Kasumi-1 (cell line): ENCODE measurements at regions not wholly inside any gene's neighbourhood (a gene's known extent, or its start where the extent isn't known, plus 50 kb on each side); places are given as distances from the start of the nearest gene placed in this dataset.
"Not testable (repeated sequence)": the region's sequence is repeated elsewhere in the genome, so short reads cannot be mapped to it uniquely, and the experiment has no call there.

Source experiments
- DNase-seq, 2 experiments: peaks; one replicate each; lab custom pipeline; 2025; lab: John Stamatoyannopoulos, UW

- DNase-seq = no peak
Measured at GRCh38 chr13:75178436-75178835, 303.5 kb downstream of the TBC1D4 start.

GRCh38 chr13:75175575-75175974 is 306.4 kb downstream of the TBC1D4 start:
- DNase-seq = no peak

GRCh38 chr13:75175097-75175496 is 306.9 kb downstream of the TBC1D4 start:
- DNase-seq = not testable (repeated sequence)

- DNase-seq = no peak
Measured at GRCh38 chr13:75174481-75174880, 307.5 kb downstream of the TBC1D4 start.

DNA sequence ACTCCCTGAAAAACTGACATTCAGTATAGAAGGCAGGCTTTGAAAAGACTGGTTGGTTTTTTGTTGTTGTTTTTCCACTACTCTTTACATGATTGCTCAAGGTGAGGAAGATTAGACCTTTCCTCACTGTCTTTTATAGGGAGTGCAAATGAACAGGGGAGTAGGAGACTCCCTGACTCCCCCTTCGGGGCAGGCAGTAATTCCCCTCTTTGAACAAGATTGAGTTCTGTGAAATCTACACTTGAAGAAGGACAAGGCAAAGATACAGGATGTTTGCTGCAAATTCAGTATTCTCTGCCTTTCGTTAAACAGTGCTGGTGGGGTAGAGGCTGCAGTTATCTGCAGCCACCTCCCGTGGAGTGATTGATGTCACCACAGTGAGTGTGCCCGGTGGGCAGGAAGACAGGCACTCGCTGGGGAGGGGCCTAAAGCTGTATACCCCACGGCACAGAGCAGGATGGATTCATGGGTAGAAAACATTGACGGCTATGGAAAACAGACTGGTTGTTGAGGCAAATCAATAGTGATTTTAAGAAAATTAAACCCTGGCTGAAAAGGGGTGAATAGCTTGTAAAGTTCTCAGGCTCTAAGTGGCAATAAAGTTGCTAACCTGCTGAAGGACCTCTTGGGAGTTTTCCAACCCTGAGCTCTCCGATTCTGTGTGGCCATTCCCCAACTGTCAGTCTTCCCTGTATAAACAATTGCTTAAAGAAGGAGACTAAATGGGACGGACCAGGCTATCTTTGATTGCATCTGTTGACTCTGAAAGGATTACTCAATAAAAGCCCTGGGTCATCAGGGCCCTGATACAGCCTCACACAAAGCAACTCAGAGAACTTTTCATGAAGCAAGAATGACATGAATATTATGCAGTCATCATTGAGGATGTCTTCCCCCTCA is 308.3 kb downstream of the TBC1D4 start:
- DNase-seq = no peak

DNA sequence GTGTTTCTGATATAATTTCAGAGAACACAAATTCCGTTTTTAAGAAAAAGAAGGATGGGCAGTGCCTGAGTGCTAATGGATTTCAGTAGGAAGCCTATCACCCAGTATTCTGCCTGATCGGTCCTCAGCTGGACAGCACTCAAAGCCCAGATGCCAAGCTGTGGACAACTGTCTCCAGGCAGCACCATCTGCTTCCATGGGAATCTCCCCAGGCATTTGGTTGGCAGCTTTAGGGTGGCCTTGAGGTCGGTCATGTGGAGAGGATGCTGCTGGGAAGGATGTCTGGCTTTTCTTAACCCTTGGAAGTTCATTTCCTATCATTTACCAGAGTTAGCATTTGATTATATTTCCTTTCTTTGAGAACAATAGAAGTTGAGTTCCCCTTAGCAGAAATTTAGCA is 311.7 kb downstream of the TBC1D4 start:
- no peak for DNase-seq

DNA sequence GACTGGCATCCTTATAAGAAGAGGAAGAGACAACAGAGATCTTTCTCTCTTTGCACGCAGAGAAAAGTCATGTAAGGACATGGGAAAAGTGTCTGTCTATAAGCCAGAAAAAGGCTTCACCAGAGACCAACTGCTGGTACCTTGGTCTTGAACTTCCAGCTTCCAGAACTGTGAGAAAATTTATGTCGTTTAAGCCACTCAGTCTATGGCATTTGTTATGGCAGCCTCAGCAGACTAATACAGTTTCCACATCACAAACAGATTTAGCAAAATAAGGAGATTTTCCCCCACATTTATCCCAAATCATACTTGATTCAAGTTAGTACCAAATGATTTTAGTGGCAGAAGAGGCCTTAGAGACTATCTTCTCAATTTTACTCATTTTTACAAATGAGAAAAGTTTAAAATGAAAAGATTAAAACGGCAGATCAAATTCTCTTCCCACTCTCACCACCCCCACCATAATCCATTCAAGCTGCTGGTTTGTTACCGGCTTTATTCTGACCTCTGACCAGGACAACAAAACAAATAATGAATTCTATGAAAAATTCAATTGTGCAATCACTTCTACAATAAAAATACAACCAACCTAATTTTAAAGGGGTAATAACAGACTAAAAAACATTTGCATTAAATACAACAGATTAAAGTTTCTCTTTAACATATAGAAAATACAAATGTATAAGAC is 316.3 kb downstream of the TBC1D4 start:
- DNase-seq = no peak

GRCh38 chr13:75161804-75162203 is 320.2 kb downstream of the TBC1D4 start:
- no peak for DNase-seq

DNA sequence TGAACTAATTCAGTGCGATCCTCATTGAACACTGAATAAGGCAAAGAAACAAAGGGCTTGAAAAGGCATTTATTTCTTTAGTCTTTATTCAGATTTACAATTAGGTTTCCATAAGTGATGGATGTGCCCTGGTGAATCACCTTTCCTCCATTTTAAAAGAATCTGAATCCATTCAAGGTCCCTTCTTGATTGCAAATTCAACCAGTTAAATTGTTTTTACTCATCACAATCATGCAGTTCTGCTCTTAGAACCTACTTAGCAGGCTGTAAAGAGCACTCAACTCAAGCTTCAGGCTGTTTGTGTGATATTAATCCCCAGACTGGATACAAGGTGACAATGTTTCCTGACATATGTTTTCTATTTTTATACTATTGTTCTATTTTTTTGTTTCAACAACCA is 321.0 kb downstream of the TBC1D4 start:
- no peak for DNase-seq

DNA sequence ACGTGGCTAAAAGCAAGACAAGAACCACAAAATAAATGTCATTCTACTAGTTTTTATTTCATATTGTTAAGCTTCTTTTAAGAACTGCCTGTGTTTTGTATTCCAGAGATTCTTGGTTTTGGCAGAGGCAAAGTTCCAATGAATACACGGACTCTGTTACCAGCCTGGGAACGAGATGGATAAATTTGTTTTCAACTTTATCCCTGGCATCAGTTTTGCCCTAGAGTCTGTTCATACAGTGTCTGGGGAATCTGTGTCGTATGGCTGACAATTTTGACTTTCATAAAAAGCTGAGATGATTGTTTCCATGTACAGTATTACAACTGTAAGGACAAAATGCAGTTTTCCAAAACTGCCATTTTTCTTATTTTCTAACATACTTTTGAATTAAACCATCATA is 327.6 kb downstream of the TBC1D4 start:
- DNase-seq = no peak

DNA sequence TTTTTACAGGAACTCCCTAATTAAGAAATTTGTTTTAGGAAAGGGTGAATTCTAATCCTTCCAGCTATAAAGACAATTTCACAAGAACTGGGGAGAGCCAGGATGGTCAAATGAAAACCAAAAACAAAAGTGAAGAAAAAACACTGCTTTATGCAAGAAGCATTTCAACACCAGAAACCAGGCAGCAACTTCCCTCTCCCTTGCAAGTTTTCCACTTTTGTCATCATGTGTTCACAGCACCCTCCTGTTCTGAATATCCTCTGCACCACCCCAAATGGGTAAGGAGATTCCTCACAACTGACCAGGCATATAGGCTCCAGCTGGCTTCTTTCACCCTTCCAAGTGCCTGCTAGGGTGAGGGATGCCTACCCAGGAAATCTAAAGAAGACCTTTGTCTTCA is 328.1 kb downstream of the TBC1D4 start:
- DNase-seq = peak; percentile 22 to 28

DNA sequence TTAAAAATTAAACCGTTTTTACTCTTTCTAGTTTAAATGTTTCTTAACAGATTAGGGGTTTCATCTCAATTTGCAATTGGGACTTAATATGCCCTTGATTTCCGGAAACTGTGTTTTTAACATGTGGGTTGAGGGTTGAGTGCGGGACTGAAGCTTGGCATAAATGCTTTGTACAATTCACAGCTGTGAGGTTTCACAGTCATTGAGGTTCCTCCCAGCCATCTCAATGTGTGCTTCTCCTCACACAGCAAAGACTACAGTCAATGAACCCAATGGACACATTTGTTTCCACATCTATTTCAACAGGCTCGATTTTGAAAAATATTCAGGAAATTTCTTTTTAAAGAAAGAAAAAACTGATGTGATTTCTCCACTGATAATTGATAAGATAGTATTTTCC is 328.6 kb downstream of the TBC1D4 start:
- no peak for DNase-seq

DNA sequence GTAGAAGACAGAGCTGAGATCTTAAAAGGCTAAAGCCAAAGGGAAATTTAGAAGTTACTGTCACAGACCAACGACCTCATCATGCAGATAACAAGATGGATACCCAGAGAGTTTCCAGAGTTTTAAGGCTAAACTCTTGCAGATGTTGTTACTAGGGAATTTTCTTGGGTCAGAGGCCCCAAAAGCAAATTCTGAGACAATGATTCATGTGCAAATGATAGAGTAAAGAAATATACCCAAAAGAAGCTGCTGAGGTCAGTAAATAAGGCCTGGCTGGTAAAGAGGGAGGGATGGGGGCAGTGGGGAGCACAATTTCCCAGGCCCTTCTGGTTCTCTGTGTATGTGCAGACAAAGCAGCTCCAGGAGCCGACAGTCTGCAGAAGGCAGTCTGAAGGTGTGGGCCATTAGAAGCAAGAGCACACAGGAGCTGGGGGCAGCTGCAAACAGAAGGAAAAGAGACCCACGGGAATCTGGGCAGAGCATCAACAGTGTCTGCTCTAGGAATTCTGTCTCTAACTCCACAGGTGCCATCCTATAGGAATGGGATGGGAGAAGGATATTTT is 330.8 kb downstream of the TBC1D4 start:
- no peak for DNase-seq

- no peak for DNase-seq
Measured at GRCh38 chr13:75149776-75150175, 332.2 kb downstream of the TBC1D4 start.

DNA sequence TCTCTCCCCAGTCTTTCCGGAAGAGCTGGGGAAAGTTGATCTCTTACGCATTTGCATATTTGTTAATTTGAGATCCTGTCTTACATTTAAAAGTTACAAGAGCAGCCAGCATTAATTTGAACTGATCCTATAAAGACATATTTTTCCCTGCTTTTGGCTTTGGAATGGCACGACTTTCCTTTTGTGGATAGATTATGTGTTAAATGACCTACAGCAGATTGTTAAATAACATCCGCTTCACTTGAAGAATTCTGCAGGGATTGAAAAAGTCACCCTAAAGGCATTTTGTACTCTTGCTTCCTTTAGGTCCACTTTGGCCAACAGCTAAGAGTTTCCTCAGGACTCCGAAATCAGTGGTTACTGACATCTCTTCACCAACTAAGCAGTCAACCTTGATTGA is 334.0 kb downstream of the TBC1D4 start:
- DNase-seq = no peak

GRCh38 chr13:75146436-75146835 is 335.5 kb downstream of the TBC1D4 start:
- DNase-seq = no peak

- no peak for DNase-seq
Measured at GRCh38 chr13:75145927-75146326, 336.0 kb downstream of the TBC1D4 start.

- DNase-seq = no peak
Measured at GRCh38 chr13:75139291-75139690, 342.7 kb downstream of the TBC1D4 start.

DNA sequence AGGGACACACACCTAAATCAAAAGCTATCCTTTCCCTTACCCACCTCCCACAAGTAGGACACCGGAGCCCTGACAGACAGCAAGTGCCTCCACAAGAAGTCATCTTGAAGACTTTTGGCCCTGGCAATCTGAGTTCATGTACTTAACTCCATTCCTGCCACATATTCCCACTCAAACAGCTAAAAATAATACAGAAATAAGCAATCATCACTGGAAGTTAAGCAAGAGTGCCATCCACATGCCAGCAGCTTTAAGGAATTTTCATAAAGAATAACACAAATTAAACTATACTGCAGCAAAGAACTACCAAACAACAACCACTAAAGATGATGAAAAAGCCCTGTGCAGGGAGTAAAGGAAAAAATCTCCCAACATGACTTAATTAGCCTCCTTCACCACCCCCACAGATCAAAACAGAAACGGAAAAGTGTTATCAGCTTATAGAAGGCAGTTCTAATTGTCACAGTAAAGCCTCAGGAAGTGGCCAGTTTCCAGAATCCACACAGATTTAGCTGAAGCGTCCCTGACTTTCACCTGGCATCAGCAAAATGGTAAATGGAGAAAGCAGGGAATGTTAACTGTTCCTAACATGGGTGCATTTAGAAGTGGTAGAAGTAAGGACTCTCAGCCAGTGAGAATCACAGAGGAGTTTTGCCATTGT is 343.9 kb downstream of the TBC1D4 start:
- DNase-seq = no peak

DNA sequence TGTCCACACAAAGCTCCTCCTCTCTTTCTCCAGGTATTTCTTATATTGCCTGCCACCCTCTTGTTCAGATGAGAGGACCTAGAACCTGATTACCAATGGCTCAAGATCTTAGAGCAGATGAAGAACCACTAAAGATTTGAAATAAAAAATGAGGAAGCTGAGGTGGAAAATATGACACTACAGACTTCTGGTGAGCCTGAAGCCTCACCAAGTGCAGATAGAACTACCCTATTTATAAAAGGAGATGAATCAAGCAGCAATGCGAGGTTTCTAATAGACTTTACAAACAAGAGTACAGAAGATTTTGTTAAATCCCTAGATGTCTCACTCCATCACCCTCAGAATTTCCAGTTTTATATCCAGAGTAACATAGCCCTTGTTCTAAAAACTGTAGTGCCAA is 345.8 kb downstream of the TBC1D4 start:
- peak; percentile 33 to 48 for DNase-seq

GRCh38 chr13:75135325-75135825 is 346.6 kb downstream of the TBC1D4 start:
- no peak for DNase-seq
